GM21723 (cell line): ENCODE measurements at regions not wholly inside any gene's neighbourhood (a gene's known extent, or its start where the extent isn't known, plus 50 kb on each side); places are given as distances from the start of the nearest gene placed in this dataset.
"Not testable (repeated sequence)": the region's sequence is repeated elsewhere in the genome, so short reads cannot be mapped to it uniquely, and the experiment has no call there.

Source experiments
- ATAC-seq: cut with Tn5 transposase; IDR thresholded peaks from one replicate; pipeline ENCODE4 v1.9.1; 2021; ENCODE audit warnings: mild to moderate bottlenecking, moderate library complexity; ENCODE audit not compliant: unreplicated experiment

DNA sequence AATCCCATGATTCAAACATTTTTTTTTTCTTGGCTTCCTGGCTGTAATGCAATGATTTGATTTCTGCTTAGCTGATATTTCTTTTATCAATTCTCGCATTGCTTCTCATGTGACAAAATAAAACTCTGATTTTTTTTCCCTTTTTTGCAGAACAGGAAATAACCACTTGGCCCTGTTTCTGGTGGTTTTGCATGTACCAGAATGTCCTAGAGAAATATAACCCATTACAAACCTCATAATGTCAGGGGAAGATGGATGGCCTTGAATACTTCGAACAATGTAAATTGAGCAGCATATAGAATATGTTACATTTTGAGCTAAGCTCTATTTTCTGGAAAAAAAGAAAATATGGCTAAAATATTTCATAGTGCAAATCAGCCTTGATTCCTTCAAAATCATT is 275.6 kb downstream of the RAP2B start:
- ATAC-seq, result no peak

- no peak for ATAC-seq
Observed at GRCh38 chr3:153438271-153438670, 276.2 kb downstream of the RAP2B start.

DNA sequence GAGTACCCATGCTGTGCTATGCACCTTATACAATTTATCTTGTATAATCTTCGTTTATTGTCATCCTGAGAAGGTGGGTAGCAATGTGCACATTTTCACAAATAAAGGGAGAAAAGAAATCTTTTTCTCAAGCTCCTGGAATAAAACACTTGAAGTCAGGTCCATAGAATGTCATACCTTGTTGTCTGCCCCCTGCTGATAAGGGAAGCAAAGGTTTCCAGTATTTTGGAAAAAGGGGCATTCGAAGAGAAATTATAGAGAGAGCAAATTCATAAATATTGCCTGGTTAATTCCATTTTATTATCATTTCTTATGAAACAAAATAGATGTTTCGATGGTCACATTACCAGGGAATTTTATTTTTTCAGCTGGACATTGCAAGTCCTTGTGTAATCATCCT is 277.8 kb downstream of the RAP2B start:
- no peak for ATAC-seq

- no peak for ATAC-seq
Observed at GRCh38 chr3:153440311-153440710, 278.3 kb downstream of the RAP2B start.

DNA sequence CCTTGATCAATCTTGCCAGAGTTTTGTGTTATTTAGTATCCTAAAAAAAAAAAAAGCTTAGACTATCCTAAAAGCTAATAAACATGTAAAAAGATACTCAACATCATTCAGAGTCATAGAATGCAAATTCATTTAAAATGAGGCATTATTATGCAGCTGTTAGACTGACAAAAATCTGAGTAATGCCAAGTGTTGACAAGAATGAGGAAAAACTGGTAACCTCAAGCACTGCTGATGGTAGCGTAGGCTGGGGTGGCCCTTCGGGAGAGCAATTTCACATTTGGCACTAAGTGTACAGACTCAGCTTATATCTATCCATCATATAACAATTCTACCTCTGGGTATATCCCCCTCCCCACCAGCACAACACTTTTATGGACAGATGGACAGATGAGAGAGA is 280.4 kb downstream of the RAP2B start:
- ATAC-seq, result no peak

- ATAC-seq, result no peak
Observed at GRCh38 chr3:153442799-153443487, 280.9 kb downstream of the RAP2B start.

DNA sequence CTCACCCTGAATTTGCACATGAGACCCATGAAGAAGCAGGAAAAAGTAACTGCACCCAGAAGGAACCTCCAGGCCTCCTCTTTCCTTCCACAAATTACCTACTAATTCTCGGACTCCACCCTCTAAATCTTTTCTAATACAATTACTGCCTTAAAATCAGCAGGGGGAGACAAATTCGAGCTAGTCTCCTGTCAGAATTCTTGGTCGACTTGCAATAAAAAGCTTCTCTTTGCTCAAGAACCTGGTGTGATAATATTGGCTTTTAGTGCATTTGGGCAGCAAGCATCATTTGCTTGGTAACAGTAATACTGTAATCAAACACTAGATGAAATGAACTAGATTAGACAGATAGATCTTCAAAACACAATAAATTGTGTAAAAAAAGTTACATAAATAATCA is 281.9 kb downstream of the RAP2B start:
- ATAC-seq, result no peak

DNA sequence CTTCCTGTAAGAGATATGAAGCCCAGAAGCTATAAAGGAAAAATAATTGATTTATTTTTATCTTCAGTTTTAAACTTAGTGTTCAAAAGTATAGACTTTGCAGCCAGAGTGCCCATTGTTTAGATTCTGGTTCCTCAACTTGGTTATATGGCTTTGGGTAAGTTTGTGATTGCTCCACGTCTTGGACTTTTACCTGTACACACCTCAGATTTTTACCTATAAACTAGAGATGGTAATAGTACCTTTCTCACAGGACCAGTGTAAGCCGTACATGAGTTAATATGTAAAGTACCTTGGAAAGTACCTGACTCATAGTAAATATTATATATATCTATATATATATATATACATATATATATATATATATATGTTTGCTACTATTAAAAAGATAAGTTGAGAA is 283.8 kb downstream of the RAP2B start:
- ATAC-seq, result no peak

DNA sequence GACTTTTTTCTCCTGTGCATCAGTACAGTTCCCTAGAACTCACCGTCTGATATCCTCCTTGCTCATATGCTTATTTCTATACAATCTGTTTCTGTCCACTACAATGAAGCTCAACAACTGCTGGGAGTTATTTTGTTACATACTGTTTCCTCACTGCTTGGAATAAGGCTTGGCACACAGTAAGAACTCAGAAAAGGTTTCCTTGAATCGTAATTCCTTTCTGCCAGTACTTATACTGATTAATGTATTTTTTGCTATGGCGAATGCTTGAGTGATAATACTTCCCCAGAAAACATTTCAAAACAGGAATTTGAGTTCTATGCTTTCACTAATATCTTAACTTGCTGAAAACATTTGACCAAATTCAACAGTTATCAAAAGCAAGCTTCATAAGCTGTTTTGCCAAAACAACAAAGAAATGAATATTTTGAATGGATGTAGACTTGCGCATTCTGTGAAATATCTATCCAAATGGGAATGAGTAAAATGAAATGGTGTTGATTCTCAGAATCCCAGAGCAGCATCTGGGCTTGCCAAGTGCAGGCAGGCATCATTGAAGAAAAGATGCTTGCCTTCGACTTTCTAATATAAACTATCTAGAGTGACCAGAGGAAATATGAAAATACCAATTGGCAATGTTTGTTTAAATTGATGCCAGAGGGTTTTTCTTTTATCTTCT is 286.3 kb downstream of the RAP2B start:
- ATAC-seq, result no peak

DNA sequence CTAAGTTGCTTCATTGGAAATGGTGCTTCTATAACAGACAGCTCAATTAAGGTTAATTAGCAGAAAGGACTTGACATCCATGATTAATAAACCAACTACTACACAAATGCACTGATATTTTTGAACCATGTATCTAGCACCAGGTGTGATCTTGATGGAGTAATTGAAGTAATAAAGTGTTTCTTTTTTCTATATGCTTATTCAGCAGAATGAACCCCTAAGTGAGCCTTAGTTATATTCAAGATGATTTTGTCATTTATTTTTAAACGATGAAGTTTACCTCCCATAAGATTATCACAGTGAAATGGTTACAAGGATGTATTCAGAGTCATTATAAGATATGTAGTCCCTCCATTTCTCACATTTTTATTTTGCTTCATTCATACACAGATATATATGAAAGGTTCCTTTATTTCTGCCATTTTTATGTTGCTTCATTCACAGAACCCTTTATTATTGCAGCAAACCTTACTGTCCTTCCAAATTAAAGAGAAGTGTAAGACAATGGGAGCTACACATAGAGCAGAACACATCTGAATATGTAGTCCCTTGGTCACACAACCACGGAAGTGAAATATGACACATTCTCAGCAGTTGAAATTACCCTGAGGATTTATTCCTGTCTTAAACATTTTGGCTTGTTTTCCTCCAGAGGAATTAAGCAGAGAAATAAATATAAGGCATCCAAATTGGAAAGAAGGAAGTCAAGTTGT is 295.0 kb downstream of the RAP2B start:
- ATAC-seq, result no peak

GRCh38 chr3:153458881-153459280 is 296.9 kb downstream of the RAP2B start:
- no peak for ATAC-seq

- no peak for ATAC-seq
Observed at GRCh38 chr3:153462545-153462944, 300.5 kb downstream of the RAP2B start.

- peak; percentile 93 for ATAC-seq
Observed at GRCh38 chr3:153463895-153464294, 301.9 kb downstream of the RAP2B start.

DNA sequence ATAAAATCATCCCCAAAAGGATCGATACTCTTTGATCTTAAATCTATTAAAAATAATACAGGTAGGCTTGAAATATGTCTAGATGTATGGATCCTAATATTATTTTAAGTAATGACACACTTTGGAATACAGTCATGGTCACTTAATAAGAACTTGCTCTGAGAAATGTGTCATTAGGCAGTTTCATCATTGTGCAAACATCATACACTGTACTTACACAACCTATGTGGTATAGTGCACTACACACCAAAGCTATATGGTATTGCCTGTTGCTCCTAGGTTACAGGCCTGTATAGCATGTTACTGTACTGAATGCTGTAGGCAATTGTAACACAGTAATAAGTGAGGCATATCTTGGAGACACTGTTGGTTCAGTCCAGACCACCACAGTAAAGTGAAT is 307.1 kb downstream of the RAP2B start:
- no peak for ATAC-seq

DNA sequence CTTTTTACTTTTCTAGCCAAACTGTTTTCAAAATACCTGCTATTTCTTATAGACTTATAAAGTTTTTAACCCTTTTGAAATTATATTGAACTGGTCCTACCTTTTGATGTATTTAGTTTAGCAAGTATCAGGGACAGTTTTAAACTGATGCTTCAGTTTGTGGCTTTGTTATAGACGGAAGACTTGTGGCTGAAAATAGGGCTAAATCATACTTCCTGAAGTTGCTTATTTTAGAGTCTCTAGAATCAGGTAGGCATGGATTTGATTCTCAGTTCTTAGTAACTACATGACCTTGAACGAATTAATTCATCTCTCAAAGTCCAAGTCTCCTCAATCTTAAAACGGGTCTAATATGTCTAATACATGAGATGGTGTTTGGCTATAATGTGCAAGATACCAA is 322.8 kb downstream of the RAP2B start:
- peak; percentile 55 for ATAC-seq

DNA sequence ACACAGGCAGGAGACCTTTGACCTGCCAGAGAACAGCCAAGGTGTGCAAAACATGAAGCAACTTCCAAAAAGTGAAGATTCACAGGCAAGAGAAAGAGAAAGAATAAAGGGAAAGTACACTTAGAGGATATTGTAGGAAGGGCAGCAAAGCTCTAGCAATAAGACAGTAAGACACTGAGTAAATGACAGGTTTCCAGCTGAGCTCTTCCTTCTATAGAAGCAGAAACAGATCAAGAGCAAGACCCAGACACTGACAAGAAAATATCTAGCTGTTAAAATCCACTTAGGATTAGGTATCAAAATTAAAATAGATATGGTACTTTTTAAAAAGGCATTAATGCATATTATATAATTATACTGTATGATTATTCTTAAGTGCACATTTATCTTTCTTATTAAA is 333.4 kb downstream of the RAP2B start:
- no peak for ATAC-seq

DNA sequence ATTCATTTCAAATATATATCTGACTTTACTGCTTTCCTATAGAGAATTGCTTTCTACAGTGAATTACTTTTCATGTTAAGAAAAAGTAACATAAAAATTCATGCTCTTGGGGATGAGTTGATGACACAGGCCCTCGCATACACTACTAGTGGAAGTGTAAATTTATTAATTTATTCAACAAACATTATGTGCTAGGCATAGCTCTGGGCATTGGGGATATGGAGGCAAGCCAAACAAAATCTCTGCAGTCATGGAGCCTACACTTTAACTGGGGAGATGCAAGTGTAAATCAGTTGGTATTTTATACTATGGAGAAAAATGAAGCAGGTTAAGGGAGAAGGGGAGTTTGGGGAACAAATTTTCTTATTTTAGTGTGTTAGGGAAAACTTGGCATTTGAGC is 340.7 kb downstream of the RAP2B start:
- ATAC-seq, result no peak

DNA sequence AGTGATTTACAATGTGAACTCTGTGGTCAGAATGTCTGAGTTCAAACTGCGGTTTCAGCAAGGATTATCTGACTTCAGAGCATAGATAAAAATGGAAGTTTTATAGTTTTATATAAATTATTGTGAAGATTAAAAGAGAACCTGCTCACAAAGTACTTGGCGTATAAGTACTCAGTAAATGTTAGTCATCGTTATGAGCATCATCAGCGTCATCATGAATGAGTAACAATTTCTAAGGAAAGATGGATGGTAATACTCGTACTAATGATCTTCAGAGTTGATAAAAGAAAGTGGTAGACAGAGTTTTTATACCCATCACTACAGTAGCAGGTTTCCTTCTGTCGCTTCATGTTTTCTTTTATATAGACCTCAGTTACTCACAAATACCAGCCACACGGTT is 341.8 kb downstream of the RAP2B start:
- ATAC-seq, result no peak

- ATAC-seq, result not testable (repeated sequence)
Observed at GRCh38 chr3:153506205-153506604, 344.2 kb downstream of the RAP2B start.

GRCh38 chr3:153506686-153507085 is 344.7 kb downstream of the RAP2B start:
- ATAC-seq, result not testable (repeated sequence)

- no peak for ATAC-seq
Observed at GRCh38 chr3:153513236-153513635, 351.2 kb downstream of the RAP2B start.

GRCh38 chr3:153528473-153528872 is 366.4 kb downstream of the RAP2B start:
- no peak for ATAC-seq
